GM19239 (cell line): ENCODE measurements at regions not wholly inside any gene's neighbourhood (a gene's known extent, or its start where the extent isn't known, plus 50 kb on each side); places are given as distances from the start of the nearest gene placed in this dataset.

Experiments
- DNase-seq: peaks from one replicate; pipeline ENCODE4 v3.0.0; 2011; ENCODE audit warnings: low spot score; ENCODE audit not compliant: insufficient read length
- FAIRE-seq: peaks from 2 replicates; lab custom pipeline; 2011; peaks lifted over from hg19 to GRCh38; lab: Jason Lieb, UNC

DNA sequence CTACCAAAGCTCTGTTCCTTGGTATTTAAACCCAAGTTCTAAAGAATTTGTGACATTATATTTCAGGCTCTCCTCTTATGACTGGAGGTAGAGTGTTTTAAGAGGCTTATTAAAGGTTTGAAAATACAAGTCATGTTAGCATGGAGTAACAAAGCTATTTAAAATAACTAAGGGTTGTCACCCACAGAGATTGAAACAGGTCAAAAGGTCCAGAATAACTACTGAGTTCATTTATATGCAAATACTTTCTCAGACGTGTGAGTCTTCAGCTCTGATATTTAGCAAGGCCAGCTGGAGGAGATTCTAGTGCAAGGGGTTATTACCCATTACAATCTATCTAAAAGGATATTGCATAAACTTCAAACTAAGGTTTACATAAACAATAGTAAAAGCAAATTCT lies 1538.8 kb upstream of the CDH8 start:
- DNase-seq (no peak), FAIRE-seq (no peak)

DNA sequence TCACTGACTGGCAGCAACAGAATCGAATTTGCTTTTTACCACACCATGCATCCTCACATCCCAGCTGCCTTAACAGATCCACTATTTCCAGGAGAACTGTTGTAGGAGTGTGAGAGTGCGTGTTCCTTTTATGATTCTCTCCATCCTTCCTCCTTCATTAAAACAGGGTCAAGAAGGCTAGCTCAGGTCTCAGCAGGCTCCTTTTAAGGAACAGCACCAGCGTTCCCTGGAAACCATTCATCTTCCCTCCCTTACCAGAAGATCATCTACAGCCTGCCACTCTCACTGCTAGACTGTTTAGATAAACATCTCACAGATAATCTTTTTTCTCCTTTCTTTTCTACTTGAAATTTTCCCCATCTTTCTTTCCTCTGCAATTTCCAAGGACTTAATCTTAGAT lies 1531.9 kb upstream of the CDH8 start:
- FAIRE-seq (no peak), DNase-seq (no peak)

DNA sequence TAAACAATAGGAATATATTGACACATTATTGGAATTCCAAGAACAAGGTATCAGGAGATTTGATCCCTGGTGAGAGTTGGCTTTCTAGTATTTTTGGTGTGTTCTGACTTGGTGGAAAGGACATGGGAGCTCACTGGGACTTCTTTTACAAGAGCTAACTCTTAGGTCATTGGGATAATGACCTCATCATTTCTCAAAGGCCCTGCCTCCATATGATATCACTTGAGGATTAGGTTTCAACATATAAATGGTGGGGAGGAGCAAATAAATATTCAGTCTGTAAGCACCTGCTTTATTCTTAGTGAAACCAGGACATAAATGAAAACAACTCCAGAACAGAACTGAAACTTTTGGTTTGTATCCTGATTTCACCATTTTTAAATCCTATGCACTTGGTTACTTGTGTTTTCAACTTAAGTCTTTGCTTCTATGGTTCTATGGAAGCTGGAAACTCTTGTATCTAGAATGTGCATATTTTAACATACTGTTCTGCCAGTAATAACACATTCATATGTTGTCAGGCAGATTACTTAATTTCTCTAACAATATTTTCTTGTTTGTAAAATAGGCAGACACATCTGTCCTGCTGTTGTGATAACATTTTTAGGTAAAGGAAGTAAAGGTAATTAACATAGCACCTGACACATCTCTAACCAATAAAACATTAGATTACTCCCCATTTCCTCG lies 1527.7 kb upstream of the CDH8 start:
- FAIRE-seq (no peak), DNase-seq (no peak)

DNA sequence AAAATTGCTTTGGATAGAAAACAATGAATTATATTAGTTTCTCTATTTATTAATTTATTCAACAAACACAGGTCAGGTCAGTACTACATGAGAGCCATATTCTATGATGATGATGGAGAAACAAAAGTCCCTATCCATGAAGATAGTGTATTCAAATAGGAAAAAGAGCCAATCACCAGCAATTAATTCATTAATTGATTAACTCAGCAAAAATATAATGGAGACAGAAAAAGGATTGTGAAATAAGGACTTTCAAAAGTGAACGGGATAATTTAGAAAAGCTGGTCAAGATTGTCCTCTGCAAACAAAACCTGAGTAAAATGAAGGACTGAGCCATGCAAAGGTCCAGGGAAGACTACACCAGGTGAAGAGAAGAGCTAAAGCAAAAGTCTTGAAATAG lies 1517.7 kb upstream of the CDH8 start:
- no peak for FAIRE-seq
- no peak for DNase-seq

DNA sequence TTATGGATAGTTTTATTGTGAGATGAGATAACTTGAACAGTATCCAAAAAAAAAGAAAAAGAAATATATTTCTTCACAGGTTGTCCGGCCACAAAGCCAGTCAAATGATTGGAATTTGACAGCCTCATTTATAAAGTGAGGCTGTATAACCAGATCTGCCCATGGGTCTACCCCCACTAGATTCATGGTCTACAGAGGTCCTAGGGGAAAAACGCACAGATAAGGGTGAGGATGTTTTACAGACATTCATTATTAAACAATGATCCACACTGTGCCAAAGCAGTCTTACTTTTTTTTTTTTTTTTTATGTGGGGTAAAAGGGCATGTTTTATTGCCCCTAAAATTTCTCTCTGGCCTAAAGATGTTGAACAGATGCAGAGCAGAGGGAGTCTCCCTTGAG lies 1503.0 kb upstream of the CDH8 start:
- no peak for DNase-seq
- no peak for FAIRE-seq

DNA sequence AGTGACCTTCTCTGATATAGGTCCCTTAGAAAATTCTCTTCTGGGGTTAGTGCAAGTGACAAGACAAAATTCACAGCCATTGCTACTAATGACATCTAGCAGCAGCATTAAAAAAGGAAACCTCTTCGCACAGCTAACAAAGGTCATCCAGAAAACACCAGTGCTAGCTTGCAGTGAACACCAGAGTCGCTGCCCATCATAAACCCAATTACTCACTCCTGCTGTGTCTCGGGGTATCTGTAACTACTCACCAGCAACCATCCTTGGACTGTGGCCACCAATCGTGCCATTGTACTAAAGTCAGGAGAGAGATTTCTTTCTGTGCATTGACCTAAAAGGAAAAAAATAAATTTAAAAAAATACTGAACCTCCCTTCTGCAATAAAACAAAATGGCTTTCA lies 1494.7 kb upstream of the CDH8 start:
- no peak for FAIRE-seq

DNA sequence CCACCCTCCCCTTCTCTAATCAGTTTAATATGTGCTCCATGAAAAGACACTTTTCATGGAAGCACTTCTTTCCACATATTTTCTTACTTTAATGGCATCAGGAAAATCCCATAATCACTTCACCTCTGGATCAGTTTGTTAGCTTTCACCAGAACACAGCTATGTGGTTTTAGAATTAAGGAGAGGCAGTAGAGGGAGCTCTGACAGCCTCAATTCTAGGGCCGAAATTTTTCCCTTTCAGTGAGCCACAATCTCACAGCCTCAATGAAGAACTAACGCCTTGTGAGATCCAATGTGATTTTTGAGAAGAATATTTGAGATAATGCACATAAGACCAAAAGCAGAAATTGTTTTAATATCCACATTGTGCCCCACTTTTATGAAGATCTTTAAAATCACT lies 1494.0 kb upstream of the CDH8 start:
- no peak for FAIRE-seq
- no peak for DNase-seq

More for the DNA sequence above, 1494.7 kb upstream of the CDH8 start:
- DNase-seq: no peak

DNA sequence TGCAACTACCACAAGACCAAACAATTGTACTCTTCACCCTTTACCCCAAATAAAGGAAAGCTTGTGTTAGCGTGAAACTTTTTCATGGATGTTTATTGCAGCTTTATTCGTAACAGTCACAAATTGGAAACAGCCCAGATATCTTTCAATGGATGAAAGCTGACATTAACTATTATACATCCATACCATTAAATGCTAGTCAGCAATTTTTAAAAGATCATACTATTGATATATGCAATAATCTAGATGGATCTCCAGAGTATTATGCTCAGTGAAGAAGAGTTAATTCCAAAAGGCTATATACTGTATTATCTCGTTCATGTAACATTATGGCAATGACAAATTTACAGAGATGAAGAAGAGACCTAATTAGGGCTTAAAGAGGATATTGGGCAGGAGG lies 1491.2 kb upstream of the CDH8 start:
- no peak for DNase-seq
- no peak for FAIRE-seq

DNA sequence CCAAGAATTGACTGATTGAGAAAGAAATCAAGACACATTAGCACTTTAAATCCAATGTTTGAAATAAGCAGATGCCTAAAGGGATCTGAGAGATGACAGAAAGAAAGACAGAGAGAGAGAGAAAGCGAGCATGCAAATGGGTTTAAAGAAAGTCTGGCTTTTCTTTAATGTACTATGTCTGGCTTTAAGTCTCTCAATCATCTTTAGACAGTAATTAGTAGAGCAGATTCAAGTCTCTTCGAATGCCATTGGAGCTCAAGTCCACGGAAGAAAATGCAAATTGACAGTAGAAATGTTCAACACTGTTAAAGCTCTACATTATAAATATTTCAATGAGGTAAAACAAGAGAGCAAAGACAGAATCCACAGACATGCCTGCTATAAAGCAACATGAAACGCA lies 1480.2 kb upstream of the CDH8 start:
- FAIRE-seq (no peak), DNase-seq (no peak)

DNA sequence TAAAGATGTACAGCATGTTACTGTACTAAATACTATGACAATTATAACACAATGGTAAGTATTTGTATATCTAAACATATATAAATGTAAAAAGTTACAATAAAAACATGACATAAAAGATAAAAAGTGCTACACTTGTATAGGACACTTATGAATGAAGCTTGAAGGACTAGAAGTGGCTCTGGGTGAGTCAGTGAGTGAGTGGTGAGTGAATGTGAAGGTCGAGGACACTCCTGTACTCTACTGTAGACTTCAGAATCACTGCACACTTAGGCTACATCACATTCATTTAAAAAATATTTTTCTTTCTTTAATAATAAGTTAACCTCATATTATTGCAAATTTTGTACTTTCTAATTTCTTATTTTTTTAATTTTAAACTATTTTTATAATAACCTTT lies 1476.7 kb upstream of the CDH8 start:
- FAIRE-seq (no peak), DNase-seq (no peak)

DNA sequence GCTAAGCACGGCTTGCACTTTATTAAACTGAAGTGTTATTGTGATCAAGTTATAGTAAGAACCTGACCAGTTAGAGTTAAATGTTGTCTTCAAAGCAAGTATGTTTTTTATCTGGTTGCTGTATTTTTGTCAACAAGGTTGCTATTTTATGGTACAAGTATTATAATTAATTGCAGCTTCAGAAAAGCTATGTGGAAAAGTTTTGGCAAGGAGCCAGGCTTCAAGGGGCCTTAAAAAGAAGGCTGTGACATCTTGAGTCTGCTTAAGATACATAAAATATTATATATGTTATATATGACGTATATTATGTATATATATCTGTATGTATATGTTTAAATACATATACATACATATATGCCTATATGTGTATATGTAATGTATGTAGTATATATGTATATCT lies 1461.2 kb upstream of the CDH8 start:
- FAIRE-seq (no peak), DNase-seq (no peak)

DNA sequence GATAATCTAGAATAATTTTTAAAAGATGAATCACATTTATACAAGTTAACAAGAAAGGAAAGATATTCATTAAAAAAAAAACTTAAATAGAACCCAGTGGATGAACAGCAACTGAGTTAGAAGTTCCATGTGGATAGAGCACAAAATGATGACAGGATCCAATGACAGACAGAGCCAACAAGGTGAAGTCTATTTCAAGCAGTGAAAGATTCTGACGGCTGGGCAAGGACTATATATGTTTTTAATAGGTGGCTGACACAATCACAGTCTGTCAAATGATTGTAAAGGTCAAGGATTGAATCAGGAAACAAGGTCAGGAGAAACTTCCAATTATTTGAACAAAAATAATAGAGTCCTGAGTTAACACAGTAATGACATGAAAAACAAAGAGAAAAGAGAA lies 1460.0 kb upstream of the CDH8 start:
- no peak for FAIRE-seq
- no peak for DNase-seq

DNA sequence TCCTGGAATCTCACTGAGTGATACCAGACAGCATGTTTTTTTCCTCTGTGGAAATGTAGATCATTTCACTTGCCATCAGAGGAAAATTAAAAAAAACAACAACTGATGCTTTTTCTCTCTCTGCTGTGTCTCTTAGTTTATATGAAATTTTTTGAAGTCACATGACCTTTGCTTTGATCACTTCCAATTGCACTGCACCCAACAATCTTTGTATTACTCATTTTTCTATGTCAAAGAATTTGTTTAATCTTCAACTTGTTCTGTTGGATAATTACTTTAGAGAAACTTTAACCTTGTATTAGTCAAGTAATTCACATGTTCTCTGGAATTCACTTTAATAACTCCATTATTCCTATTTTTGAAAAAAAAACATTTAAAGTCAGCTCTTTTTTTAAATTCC lies 1452.7 kb upstream of the CDH8 start:
- DNase-seq (no peak), FAIRE-seq (no peak)

DNA sequence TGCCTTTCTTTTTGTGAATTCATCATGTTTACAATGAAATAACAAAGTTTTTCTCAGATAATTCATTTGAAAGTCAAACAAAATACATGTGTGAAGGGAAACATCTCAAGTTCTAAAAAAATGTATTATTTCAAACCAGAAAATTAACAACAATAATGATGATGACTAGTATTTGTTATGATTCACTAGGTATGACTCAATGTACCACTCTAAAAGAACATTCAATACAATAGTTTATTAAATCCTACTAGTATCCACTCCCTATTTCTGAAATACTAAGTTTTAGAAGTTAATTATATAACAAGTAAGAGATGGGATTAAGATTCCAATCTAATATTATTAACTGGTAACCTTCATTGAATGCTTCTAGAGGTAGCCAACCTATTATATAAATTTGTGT lies 1444.8 kb upstream of the CDH8 start:
- FAIRE-seq: no peak

DNA sequence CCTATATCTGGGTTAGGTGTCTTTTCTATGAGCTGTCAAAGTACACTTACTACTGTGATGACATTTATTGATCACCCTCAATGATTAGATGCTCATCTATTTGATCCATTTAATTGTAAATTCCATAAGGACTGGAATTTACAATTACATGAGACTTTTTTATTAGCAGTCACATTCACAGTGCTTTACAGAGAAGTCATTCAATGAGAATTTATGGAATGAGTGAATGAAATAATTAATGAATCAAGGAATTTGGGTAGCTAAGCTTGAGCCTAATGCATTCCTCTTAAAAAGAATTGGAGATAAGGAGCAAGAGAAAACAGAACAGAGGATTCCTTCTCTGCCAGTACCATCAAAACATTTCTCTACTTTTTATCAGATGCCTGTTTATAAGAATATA lies 1437.5 kb upstream of the CDH8 start:
- no peak for FAIRE-seq
- DNase-seq: no peak

More for the DNA sequence above, 1444.8 kb upstream of the CDH8 start:
- no peak for DNase-seq

DNA sequence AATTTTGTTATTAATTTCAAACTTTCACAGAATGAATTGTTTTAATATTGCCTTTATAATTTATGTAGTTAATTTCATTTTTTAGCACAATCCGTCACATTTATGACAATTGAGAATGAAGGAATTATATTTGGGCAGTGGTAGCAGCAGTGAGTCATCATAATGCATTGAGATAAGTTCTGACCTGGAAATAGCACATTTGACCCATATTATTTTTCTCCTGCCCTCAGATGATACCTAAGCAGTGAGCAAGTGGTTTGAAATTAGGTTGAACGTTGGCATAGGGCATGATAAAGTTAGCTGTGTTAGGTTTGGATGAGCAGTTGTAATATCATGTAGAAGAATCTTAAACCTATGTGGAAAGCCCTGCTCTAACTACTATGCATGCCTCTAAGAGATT lies 1431.3 kb upstream of the CDH8 start:
- DNase-seq: no peak
- FAIRE-seq: no peak

DNA sequence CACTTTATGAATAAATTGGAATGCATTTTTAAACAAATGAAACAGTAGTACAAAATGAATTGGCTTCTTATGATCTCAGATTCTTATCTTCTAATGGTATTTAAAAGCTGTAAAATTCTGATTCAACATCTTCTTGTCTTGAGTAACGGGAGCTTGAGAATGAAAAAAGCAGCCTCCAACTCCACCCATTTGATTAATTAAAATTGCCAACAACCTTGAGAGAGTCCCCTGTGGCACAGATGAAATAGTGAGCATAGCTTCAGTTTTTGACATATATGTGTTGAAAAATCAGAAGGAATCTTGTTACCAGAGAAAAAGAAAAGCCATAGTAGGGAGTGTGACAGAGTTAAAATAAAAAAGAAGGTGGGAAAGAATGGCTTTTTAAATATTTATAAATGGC lies 1426.1 kb upstream of the CDH8 start:
- no peak for FAIRE-seq
- no peak for DNase-seq

DNA sequence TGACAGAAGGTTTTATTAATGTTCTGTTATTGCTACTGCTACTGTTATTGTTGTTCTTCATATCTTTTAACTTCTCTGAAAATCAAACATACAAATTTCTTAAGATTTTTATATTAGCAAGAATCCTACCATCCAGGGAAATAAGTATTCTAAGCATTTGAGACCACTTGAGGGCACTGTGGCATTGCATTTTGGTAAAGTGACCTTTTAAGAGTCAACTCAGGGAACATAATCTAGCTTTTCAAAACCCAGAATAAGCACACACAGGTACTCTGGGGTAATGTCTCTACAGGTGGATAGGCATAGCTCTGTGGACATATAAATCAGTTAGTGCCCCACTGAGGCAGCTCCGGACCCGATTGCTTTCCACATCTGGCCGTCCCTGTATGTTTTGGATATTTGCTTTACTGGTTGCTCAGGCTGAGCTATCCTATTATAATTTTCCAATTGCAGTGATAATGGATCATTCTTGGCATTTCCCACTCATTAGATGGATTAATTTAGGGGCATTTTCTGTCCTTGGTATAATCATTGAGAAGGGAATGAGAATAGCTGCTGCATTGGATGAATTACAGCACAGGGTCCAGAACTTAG lies 1425.1 kb upstream of the CDH8 start:
- no peak for DNase-seq
- no peak for FAIRE-seq

DNA sequence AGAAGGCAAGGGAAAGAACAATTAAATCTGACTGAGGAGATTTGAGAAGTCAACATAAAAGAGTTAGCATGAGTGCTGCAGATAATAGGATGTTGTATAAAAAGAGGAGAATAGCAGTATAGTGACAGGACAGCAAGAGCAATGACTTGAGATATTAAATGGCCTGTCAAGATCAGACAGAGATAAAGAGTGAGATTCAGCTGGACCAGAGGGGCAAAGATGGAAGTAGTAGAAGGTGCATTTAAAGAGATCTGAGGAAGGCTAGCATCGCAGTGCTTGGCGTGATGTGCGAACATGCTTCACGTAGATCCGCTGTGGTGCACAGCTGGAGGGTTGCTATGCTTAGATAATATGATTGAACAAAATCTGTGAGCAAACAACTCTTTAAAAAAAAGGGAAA lies 1422.6 kb upstream of the CDH8 start:
- no peak for DNase-seq
- FAIRE-seq: no peak

DNA sequence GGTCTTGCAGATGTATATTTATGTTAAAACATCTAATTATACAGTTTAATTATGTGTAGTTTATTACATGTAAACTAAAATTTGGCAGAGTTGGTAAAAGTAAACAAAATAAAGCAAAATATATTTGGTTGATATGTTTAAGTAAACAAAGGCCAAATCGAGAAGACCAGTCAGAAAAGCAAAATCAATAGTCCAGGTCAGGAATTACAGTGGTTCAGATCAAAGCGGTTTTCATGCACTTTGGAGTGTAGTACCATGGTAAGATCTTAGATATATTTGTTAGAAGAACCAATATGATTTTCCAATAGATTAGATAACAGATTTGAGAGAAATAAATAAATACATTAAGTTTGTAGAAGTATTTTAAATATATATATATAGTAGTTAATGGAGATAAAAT lies 1421.6 kb upstream of the CDH8 start:
- FAIRE-seq (no peak), DNase-seq (no peak)

DNA sequence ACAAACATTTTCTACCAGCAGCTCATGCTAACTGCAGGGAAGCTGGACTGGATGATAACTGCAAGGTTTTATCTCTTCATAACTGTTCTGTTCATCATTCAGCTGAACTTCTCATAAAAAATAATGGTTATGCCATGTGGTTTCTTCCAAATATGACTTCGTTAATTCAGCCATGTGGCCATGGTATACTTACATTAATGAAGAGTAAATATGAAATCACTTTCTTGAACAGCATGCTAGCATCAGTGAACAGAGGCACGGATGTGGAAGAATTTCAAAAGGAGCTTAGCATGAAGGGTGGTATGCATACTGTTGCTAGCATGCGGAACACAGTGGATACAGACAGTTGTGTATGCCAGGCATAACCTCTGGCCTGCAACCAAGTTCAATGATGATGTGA lies 1417.0 kb upstream of the CDH8 start:
- DNase-seq (no peak), FAIRE-seq (no peak)

DNA sequence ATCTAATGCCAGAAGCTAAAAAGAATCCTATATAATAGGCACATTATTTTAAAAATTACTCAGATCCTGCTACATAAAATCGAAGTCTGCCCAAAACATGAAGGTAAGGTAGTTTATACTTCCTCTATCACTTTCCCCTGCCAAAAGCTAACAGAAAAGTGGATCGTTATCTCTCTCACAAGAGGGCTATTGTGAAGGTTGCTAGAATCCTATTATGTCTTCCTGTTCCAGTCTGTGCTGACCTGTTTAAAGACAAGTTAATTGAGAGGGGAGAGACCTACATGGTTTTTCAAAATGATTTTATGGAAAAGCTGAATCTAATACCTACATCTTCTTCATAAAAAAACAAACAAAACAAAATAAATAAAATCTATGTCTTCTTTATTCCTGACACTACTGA lies 1410.9 kb upstream of the CDH8 start:
- no peak for DNase-seq
- no peak for FAIRE-seq
